Neural cell (in vitro differentiated cells): ENCODE measurements at regions not wholly inside any gene's neighbourhood (a gene's known extent, or its start where the extent isn't known, plus 50 kb on each side); places are given as distances from the start of the nearest gene placed in this dataset.

Source experiments
- EP300 ChIP-seq: fragments of 450-650 bp; conservative IDR thresholded peaks from 2 replicates; pipeline ENCODE4 v1.6.1; 2014; ENCODE audit warnings: antibody characterized with exemption, mild to moderate bottlenecking, moderate library complexity; ENCODE audit not compliant: poor library complexity, severe bottlenecking
- EZH2 ChIP-seq: fragments of 200-600, 300-800 bp; shearing (Covaris generic), sonication (generic); IDR thresholded peaks from 2 replicates; pipeline ENCODE4 v1.6.1; 2014; ENCODE audit warnings: antibody characterized with exemption, low read length, borderline replicate concordance, mild to moderate bottlenecking; ENCODE audit not compliant: insufficient read depth, poor library complexity, severe bottlenecking
- MXI1 ChIP-seq: fragments of 450-650 bp; conservative IDR thresholded peaks from 2 replicates; pipeline ENCODE4 v1.6.1; 2014; ENCODE audit warnings: antibody characterized with exemption, mild to moderate bottlenecking; ENCODE audit not compliant: poor library complexity, severe bottlenecking
- POLR2AphosphoS5 ChIP-seq: IDR thresholded peaks from 2 replicates; pipeline ENCODE4 v1.6.1; 2012
- RAD21 ChIP-seq: fragments of 450-650 bp; conservative IDR thresholded peaks from 2 replicates; pipeline ENCODE4 v1.6.1; 2014; ENCODE audit warnings: antibody characterized with exemption, mild to moderate bottlenecking, moderate library complexity
- SMC3 ChIP-seq: fragments of 450-650 bp; conservative IDR thresholded peaks from 2 replicates; pipeline ENCODE4 v1.6.1; 2014; ENCODE audit warnings: antibody characterized with exemption, mild to moderate bottlenecking, moderate library complexity; ENCODE audit not compliant: poor library complexity
- TAF1 ChIP-seq: IDR thresholded peaks from 2 replicates; pipeline ENCODE4 v1.6.1; 2012; ENCODE audit warnings: low read depth
- TF ChIP-seq, protein P1 (sequence below): fragments of 450-650 bp; IDR thresholded peaks from 2 replicates; pipeline ENCODE4 v1.5.1; 2014; ENCODE audit warnings: antibody characterized with exemption, mild to moderate bottlenecking, moderate library complexity; ENCODE audit not compliant: poor library complexity, severe bottlenecking
- TF ChIP-seq, protein P2 (sequence below): IDR thresholded peaks from 2 replicates; pipeline ENCODE4 v1.6.1; 2012; ENCODE audit warnings: borderline replicate concordance

DNA sequence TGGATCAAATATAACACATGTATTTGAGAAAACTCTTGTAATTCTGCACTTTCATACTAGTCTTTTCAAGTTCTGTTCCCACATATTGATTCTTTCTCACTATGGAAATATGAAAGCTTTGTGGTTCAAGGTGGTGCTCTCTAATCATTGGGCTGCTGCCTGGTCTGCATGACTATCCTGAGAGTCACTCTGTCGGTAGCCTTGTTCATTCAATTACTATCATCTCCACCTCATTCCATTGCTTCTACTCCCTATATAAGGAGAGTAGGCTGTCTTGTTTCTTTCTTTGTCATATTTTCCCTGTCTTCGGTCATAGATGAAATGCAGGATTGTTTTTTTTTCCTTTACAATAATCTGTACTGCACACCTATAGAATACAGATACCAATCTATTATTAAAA is 341.4 kb upstream of the ACTBL2 start:
- TF ChIP-seq, protein P1, sequence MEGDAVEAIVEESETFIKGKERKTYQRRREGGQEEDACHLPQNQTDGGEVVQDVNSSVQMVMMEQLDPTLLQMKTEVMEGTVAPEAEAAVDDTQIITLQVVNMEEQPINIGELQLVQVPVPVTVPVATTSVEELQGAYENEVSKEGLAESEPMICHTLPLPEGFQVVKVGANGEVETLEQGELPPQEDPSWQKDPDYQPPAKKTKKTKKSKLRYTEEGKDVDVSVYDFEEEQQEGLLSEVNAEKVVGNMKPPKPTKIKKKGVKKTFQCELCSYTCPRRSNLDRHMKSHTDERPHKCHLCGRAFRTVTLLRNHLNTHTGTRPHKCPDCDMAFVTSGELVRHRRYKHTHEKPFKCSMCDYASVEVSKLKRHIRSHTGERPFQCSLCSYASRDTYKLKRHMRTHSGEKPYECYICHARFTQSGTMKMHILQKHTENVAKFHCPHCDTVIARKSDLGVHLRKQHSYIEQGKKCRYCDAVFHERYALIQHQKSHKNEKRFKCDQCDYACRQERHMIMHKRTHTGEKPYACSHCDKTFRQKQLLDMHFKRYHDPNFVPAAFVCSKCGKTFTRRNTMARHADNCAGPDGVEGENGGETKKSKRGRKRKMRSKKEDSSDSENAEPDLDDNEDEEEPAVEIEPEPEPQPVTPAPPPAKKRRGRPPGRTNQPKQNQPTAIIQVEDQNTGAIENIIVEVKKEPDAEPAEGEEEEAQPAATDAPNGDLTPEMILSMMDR, result no peak
- no peak for TF ChIP-seq EZH2
- TF ChIP-seq TAF1, result no peak
- no peak for TF ChIP-seq EP300
- TF ChIP-seq, protein P2, sequence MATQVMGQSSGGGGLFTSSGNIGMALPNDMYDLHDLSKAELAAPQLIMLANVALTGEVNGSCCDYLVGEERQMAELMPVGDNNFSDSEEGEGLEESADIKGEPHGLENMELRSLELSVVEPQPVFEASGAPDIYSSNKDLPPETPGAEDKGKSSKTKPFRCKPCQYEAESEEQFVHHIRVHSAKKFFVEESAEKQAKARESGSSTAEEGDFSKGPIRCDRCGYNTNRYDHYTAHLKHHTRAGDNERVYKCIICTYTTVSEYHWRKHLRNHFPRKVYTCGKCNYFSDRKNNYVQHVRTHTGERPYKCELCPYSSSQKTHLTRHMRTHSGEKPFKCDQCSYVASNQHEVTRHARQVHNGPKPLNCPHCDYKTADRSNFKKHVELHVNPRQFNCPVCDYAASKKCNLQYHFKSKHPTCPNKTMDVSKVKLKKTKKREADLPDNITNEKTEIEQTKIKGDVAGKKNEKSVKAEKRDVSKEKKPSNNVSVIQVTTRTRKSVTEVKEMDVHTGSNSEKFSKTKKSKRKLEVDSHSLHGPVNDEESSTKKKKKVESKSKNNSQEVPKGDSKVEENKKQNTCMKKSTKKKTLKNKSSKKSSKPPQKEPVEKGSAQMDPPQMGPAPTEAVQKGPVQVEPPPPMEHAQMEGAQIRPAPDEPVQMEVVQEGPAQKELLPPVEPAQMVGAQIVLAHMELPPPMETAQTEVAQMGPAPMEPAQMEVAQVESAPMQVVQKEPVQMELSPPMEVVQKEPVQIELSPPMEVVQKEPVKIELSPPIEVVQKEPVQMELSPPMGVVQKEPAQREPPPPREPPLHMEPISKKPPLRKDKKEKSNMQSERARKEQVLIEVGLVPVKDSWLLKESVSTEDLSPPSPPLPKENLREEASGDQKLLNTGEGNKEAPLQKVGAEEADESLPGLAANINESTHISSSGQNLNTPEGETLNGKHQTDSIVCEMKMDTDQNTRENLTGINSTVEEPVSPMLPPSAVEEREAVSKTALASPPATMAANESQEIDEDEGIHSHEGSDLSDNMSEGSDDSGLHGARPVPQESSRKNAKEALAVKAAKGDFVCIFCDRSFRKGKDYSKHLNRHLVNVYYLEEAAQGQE, result no peak
- TF ChIP-seq MXI1, result no peak
- TF ChIP-seq POLR2AphosphoS5, result no peak
- no peak for TF ChIP-seq SMC3
- TF ChIP-seq RAD21, result no peak
